ENCODE measurements at regions not wholly inside any gene's neighbourhood (a gene's known extent, or its start where the extent isn't known, plus 50 kb on each side); places are given as distances from the start of the nearest gene placed in this dataset. TPM values are rescaled to one million over a fixed set of nuclear protein-coding genes. Genes with fewer than 3 reads are reported as not detected.

DNA sequence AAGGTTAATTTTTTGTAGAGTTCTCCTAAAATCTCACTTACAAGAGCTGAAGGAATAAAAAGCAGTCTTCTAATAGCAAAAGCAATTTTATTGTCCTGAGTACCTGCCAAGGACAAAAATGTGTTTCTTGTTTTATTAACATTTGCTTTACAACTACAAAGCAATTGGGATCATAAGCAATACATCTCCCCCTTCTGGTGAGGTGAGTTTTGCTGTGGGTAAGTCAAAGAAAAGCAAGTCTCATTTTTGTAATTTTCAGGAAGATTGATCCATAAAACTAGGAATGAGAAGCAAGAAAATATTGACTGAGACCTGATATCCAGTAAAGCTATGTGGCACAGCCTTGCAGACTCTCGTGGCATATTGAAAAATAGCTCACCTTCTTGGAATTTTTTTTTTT is 2162.7 kb downstream of the NCAM2 start:
- H3K4me3 ChIP-seq (ENCODE audit: low read depth, low read length): no peak overlapping the region
- DNase-seq (ENCODE audit: low read depth): no peak
- TF ChIP-seq, protein P1, sequence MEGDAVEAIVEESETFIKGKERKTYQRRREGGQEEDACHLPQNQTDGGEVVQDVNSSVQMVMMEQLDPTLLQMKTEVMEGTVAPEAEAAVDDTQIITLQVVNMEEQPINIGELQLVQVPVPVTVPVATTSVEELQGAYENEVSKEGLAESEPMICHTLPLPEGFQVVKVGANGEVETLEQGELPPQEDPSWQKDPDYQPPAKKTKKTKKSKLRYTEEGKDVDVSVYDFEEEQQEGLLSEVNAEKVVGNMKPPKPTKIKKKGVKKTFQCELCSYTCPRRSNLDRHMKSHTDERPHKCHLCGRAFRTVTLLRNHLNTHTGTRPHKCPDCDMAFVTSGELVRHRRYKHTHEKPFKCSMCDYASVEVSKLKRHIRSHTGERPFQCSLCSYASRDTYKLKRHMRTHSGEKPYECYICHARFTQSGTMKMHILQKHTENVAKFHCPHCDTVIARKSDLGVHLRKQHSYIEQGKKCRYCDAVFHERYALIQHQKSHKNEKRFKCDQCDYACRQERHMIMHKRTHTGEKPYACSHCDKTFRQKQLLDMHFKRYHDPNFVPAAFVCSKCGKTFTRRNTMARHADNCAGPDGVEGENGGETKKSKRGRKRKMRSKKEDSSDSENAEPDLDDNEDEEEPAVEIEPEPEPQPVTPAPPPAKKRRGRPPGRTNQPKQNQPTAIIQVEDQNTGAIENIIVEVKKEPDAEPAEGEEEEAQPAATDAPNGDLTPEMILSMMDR (IDR thresholded peaks at IDR 0.05; ENCODE audit: insufficient read depth, low read length): no peak

DNA sequence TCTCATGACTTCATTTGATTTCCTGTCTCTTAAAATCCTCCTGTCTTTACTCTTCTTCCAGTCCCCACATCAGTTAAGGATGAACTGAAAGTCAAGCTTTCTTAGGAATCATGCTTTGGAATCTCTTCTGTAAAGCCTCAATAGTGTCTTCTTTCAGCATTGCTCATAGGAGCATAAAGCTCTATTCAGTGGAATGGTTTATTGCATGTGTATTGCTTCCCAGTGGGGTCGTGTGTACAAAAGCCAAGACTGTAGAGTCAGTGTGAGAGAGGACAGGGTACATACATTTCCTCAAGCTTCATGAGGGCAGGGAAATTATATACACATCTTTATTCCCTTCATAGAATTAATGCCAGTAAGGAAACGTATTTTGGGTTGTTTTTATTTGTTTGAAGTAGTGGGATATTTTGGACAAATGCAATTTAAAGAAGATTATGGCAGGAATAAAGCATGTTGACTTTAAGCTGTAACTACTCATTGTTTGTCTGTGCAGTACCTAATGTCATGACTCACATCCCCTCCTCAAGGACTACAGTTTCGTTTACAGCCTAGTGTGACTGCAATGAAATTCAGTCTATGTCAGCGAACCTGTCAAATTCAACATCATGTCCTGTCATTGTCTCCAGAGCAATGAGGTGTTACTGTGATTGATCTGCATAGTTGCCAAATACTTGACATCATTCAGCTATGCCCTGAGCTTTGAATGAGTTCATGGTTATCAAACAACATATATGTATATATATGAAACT is 2164.2 kb downstream of the NCAM2 start:
- TF ChIP-seq, protein P1 (IDR thresholded peaks at IDR 0.05; ENCODE audit: insufficient read depth, low read length): no peak
- DNase-seq (ENCODE audit: low read depth): no peak
- no peak overlapping the region for H3K4me3 ChIP-seq (ENCODE audit: low read depth, low read length)

Small RNA genes in the stretch of these regions (small RNA-seq; reads per million reads assigned to genes)
- gene MIR6130 (not detected), gene RNU4-45P (not detected)

All from fibroblast of the aortic adventitia (primary cell).